Psoas muscle (tissue), 7 donors: ENCODE measurements at regions not wholly inside any gene's neighbourhood (a gene's known extent, or its start where the extent isn't known, plus 50 kb on each side); places are given as distances from the start of the nearest gene placed in this dataset.

Experiments
- ATAC-seq, 4 donors: fragments of 200-7000 bp; cut with Tn5 transposase; one replicate each; pipeline ENCODE4 v1.9.1; 2020; ENCODE audit warnings: moderate library complexity in 3 of 4, mild to moderate bottlenecking in 2 of 4
- DNase-seq, 2 donors: peaks; one replicate each; pipeline ENCODE4 v3.0.0-alpha.2; 2020
- H3K27ac ChIP-seq: fragments of 200-600 bp; one replicate; pipeline ENCODE4 v1.8.0; 2022
- H3K27me3 ChIP-seq, 3 donors: fragments of 200-600 bp in 1 of 3; one replicate each; pipeline versions ENCODE4 v1.6.1 to v1.8.0; 2013 to 2022; ENCODE audit warnings: low read length in 2 of 3, mild to moderate bottlenecking in 2 of 3, moderate library complexity in 1 of 3; ENCODE audit not compliant: insufficient read depth in 3 of 3
- H3K36me3 ChIP-seq, 2 donors: fragments of 200-600 bp in 1 of 2; one replicate each; pipeline versions ENCODE4 v1.6.1 to v1.8.0; 2013 to 2022; ENCODE audit warnings: low read depth in 1 of 2, mild to moderate bottlenecking in 1 of 2, moderate library complexity in 1 of 2; ENCODE audit not compliant: insufficient read depth in 1 of 2
- H3K4me1 ChIP-seq: fragments of 200-600 bp; one replicate; pipeline ENCODE4 v1.8.0; 2022
- H3K4me3 ChIP-seq: fragments of 200-600 bp; one replicate; pipeline ENCODE4 v1.8.0; 2022; ENCODE audit warnings: mild to moderate bottlenecking
- H3K9me3 ChIP-seq: fragments of 200-600 bp; one replicate; pipeline ENCODE4 v1.8.0; 2022
- CTCF ChIP-seq: fragments of 200-600 bp; IDR thresholded peaks from one replicate; pipeline ENCODE4 v1.8.0; 2022; ENCODE audit warnings: antibody characterized with exemption
- whole genome bisulfite sequencing, 3 donors: extraction: QIAGEN DNeasy Blood & Tissue Kit; methylation state at CpG; one replicate each; pipeline versions ENCODE4 v1.1.6 to v1.1.7; 2013; 5-methylcytosine and 5-hydroxymethylcytosine counted together
- intact Hi-C, 2 donors: fragments of 100-400 bp; cut with DNase I; formaldehyde crosslinking; loops; one replicate each; pipeline versions ENCODE4 v1.11.0 to v1.14.2; 2022
- donor health status: healthy with polysubstance abuse.
- donor health status: DM: no; HTN: no; CAD: no; lungs with moderate emphysema.
- donor health status: Bipolar disorder and iron deficiency.
- donor health status: healthy.
- donor health status: DM: yes; HTN: yes; CAD: no.
- donor health status: DM: no; HTN: no; CAD: no.
- donor health status: DM: yes; HTN: yes; CAD: no.

- H3K36me3 ChIP-seq: no peaks in the 10 kb centered on the region
- intact Hi-C loops: no loop called here
- H3K27me3 ChIP-seq: no peaks in the 10 kb centered on the region
- H3K27ac ChIP-seq: no peak overlapping the region
- 76 to 89% (median 87%) methylated on average over 1 of the region's 1 CpG for WGBS, 3 donors
- ATAC-seq (no peak), DNase-seq (no peak)
- no peak overlapping the region for H3K4me3 ChIP-seq
- no peaks in the 10 kb centered on the region for H3K4me1 ChIP-seq
- H3K9me3 ChIP-seq: no peaks in the 10 kb centered on the region
- no peak for TF ChIP-seq CTCF
Observed at GRCh38 chr14:27079716-27080115, 481.9 kb upstream of the NOVA1 start.

- 33 to 38% (median 37%) methylated on average over 3 of the region's 3 CpGs for WGBS, 3 donors
- intact Hi-C loops: loop anchor here in 1 of 2 donors (1.0 kb wide), 1 partner anchor 20 kb away; no protein-coding TSS in a partner anchor
- H3K4me3 ChIP-seq: no peak overlapping the region
- ATAC-seq: no peak
- no peaks in the 10 kb centered on the region for H3K36me3 ChIP-seq
- no peaks in the 10 kb centered on the region for H3K27me3 ChIP-seq
- H3K4me1 ChIP-seq: no peaks in the 10 kb centered on the region
- H3K27ac ChIP-seq: no peak overlapping the region
- DNase-seq: no peak
- no peaks in the 10 kb centered on the region for H3K9me3 ChIP-seq
- TF ChIP-seq CTCF: no peak
Observed at GRCh38 chr14:27085500-27085899, 487.7 kb upstream of the NOVA1 start.

- Histone ChIP-seq H3K36me3 (no peaks in the 10 kb centered on the region), H3K4me3 (no peak overlapping the region), H3K27ac (no peak overlapping the region), H3K9me3 (no peaks in the 10 kb centered on the region), H3K27me3 (no peaks in the 10 kb centered on the region), H3K4me1 (no peaks in the 10 kb centered on the region)
- TF ChIP-seq CTCF: no peak
- intact Hi-C loops: no loop called here
- ATAC-seq (no peak), DNase-seq (no peak)
- 49 to 54% (median 53%) methylated on average over 3 of the region's 3 CpGs for WGBS, 3 donors
Observed at GRCh38 chr14:27090716-27091115, 492.9 kb upstream of the NOVA1 start.

GRCh38 chr14:27091973-27092372 lies 494.1 kb upstream of the NOVA1 start:
- DNase-seq (no peak), ATAC-seq (no peak)
- H3K4me1 ChIP-seq: no peaks in the 10 kb centered on the region
- H3K4me3 ChIP-seq: no peak overlapping the region
- H3K27ac ChIP-seq: no peak overlapping the region
- no peak for TF ChIP-seq CTCF
- intact Hi-C loops: no loop called here
- no peaks in the 10 kb centered on the region for H3K27me3 ChIP-seq
- no peaks in the 10 kb centered on the region for H3K9me3 ChIP-seq
- WGBS, 3 donors: 57 to 62% (median 60%) methylated on average over 5 of the region's 5 CpGs
- H3K36me3 ChIP-seq: no peaks in the 10 kb centered on the region

GRCh38 chr14:27096091-27096490 lies 498.3 kb upstream of the NOVA1 start:
- Histone ChIP-seq H3K4me3 (no peak overlapping the region), H3K9me3 (no peaks in the 10 kb centered on the region), H3K4me1 (no peaks in the 10 kb centered on the region), H3K27me3 (no peaks in the 10 kb centered on the region), H3K27ac (no peak overlapping the region), H3K36me3 (no peaks in the 10 kb centered on the region)
- DNase-seq (no peak), ATAC-seq (no peak)
- TF ChIP-seq CTCF: no peak
- 67 to 81% (median 69%) methylated on average over 4 of the region's 4 CpGs for WGBS, 3 donors
- intact Hi-C loops: no loop called here
